ENCODE measurements at regions not wholly inside any gene's neighbourhood (a gene's known extent, or its start where the extent isn't known, plus 50 kb on each side); places are given as distances from the start of the nearest gene placed in this dataset.

GRCh38 chr7:28362182-28362581, 50.1 kb upstream of the CREB5 start (continued):
- TF ChIP-seq CHD7 (IDR thresholded peaks at IDR 0.05; ENCODE audit: insufficient replicate concordance, low read length) (no peak), BCL11A (IDR thresholded peaks at IDR 0.05; ENCODE audit: low read depth in 2 of 2, low read length in 2 of 2) (no peak), SIRT6 (IDR thresholded peaks at IDR 0.05; ENCODE audit: low read length) (no peak), SP2 (IDR thresholded peaks at IDR 0.05; ENCODE audit: low read length) (no peak), TEAD4 (IDR thresholded peaks at IDR 0.05; ENCODE audit: low read depth, low read length) (no peak), CTBP2 (IDR thresholded peaks at IDR 0.05; ENCODE audit: borderline replicate concordance, insufficient read depth, insufficient read length, low read length) (no peak)

Measured in H1 (cell line).